ENCODE measurements at regions not wholly inside any gene's neighbourhood (a gene's known extent, or its start where the extent isn't known, plus 50 kb on each side); places are given as distances from the start of the nearest gene placed in this dataset.

- no peak for DNase-seq (ENCODE audit: low spot score)
Measured at GRCh38 chr6:14806101-14806500, 439.8 kb upstream of the JARID2 start.

- DNase-seq (ENCODE audit: low spot score): no peak
Measured at GRCh38 chr6:14807130-14807529, 438.7 kb upstream of the JARID2 start.

- no peak for DNase-seq (ENCODE audit: low spot score)
Measured at GRCh38 chr6:14807971-14808370, 437.9 kb upstream of the JARID2 start.

GRCh38 chr6:14810021-14810420 is 435.8 kb upstream of the JARID2 start:
- DNase-seq (ENCODE audit: low spot score): no peak

- DNase-seq (ENCODE audit: low spot score): no peak
Measured at GRCh38 chr6:14811775-14812428, 434.0 kb upstream of the JARID2 start.

- no peak for DNase-seq (ENCODE audit: low spot score)
Measured at GRCh38 chr6:14814016-14814415, 431.9 kb upstream of the JARID2 start.

GRCh38 chr6:14816116-14816859 is 429.6 kb upstream of the JARID2 start:
- DNase-seq (ENCODE audit: low spot score): no peak

GRCh38 chr6:14817074-14817473 is 428.8 kb upstream of the JARID2 start:
- no peak for DNase-seq (ENCODE audit: low spot score)

- peak; percentile 7 for DNase-seq (ENCODE audit: low spot score)
Measured at GRCh38 chr6:14818422-14818884, 427.4 kb upstream of the JARID2 start.

- no peak for DNase-seq (ENCODE audit: low spot score)
Measured at GRCh38 chr6:14819001-14819400, 426.9 kb upstream of the JARID2 start.

GRCh38 chr6:14819840-14820420 is 425.9 kb upstream of the JARID2 start:
- DNase-seq (ENCODE audit: low spot score): no peak

- DNase-seq (ENCODE audit: low spot score): no peak
Measured at GRCh38 chr6:14822012-14822553, 423.8 kb upstream of the JARID2 start.

- DNase-seq (ENCODE audit: low spot score): no peak
Measured at GRCh38 chr6:14822679-14823078, 423.2 kb upstream of the JARID2 start.

GRCh38 chr6:14824060-14824459 is 421.8 kb upstream of the JARID2 start:
- DNase-seq (ENCODE audit: low spot score): no peak

GRCh38 chr6:14824484-14825275 is 421.2 kb upstream of the JARID2 start:
- no peak for DNase-seq (ENCODE audit: low spot score)

- no peak for DNase-seq (ENCODE audit: low spot score)
Measured at GRCh38 chr6:14826456-14826855, 419.4 kb upstream of the JARID2 start.

GRCh38 chr6:14827354-14827753 is 418.5 kb upstream of the JARID2 start:
- no peak for DNase-seq (ENCODE audit: low spot score)

- DNase-seq (ENCODE audit: low spot score): no peak
Measured at GRCh38 chr6:14828201-14828611, 417.7 kb upstream of the JARID2 start.

GRCh38 chr6:14831070-14831469 is 414.8 kb upstream of the JARID2 start:
- no peak for DNase-seq (ENCODE audit: low spot score)

- no peak for DNase-seq (ENCODE audit: low spot score)
Measured at GRCh38 chr6:14831937-14832336, 413.9 kb upstream of the JARID2 start.

GRCh38 chr6:14832427-14832826 is 413.4 kb upstream of the JARID2 start:
- no peak for DNase-seq (ENCODE audit: low spot score)

GRCh38 chr6:14834851-14835530 is 410.9 kb upstream of the JARID2 start:
- no peak for DNase-seq (ENCODE audit: low spot score)
